IMR-90 (cell line): ENCODE measurements at regions not wholly inside any gene's neighbourhood (a gene's known extent, or its start where the extent isn't known, plus 50 kb on each side); places are given as distances from the start of the nearest gene placed in this dataset.

Source experiments
- ATAC-seq: fragments of 200-7000 bp; cut with Tn5 transposase; 2 replicates; pipeline ENCODE4 v1.9.1; 2020; ENCODE audit warnings: low read depth, mild to moderate bottlenecking, moderate library complexity
- BruUV-seq: library from RNA; stranded (reverse); fragments of 400-500 nt; replicated peaks from 2 replicates; lab custom pipeline; 2021; lab: Mats Ljungman, UMichigan
- CTCF ChIA-PET: fragments of 300-600 bp; formaldehyde crosslinking; extraction: SDS; loops from one replicate; lab custom pipeline; 2021; ENCODE audit warnings: antibody characterized with exemption; lab: Yijun Ruan, JAX
- POLR2A ChIA-PET: fragments of 300-600 bp; sonication (Branson Sonifier 250); formaldehyde crosslinking; loops from one replicate; lab custom pipeline; 2022; ENCODE audit warnings: antibody characterized with exemption; ENCODE audit not compliant: unreplicated experiment; lab: Charles Lee
- DNase-seq: peaks from one replicate; pipeline ENCODE4 v3.0.0; 2013
- H2AFZ ChIP-seq: replicated peaks from 2 replicates; pipeline ENCODE3; 2013; ENCODE audit warnings: low read length, mild to moderate bottlenecking; ENCODE audit not compliant: poor library complexity
- H2AK5ac ChIP-seq: 2 replicates; pipeline ENCODE4 v1.6.1; 2013; ENCODE audit warnings: low read depth, low read length, inconsistent platforms
- H2AK9ac ChIP-seq: replicated peaks from 2 replicates; pipeline ENCODE3; 2013; ENCODE audit warnings: mild to moderate bottlenecking, low read depth, low read length, moderate library complexity; ENCODE audit not compliant: poor library complexity
- H2BK120ac ChIP-seq: 2 replicates; pipeline ENCODE4 v1.6.1; 2013; ENCODE audit warnings: low read depth, low read length, inconsistent platforms
- H2BK15ac ChIP-seq: 3 replicates; pipeline ENCODE4 v1.6.1; 2013; ENCODE audit warnings: low read depth, low read length, inconsistent platforms
- H2BK20ac ChIP-seq: 2 replicates; pipeline ENCODE4 v1.6.1; 2013; ENCODE audit warnings: low read depth, mild to moderate bottlenecking, inconsistent platforms, low read length, moderate library complexity
- H2BK5ac ChIP-seq: 2 replicates; pipeline ENCODE4 v1.6.1; 2013; ENCODE audit warnings: mild to moderate bottlenecking, low read depth, low read length, inconsistent platforms; ENCODE audit not compliant: poor library complexity, severe bottlenecking
- H3K14ac ChIP-seq: replicated peaks from 2 replicates; pipeline ENCODE4 v1.6.1; 2013; ENCODE audit warnings: low read depth, low read length, inconsistent platforms
- H3K18ac ChIP-seq: 2 replicates; pipeline ENCODE4 v1.6.1; 2013; ENCODE audit warnings: low read depth, low read length, control low read depth
- H3K23ac ChIP-seq: 2 replicates; pipeline ENCODE4 v1.6.1; 2013; ENCODE audit warnings: low read depth, low read length, inconsistent platforms
- H3K27ac ChIP-seq: 2 replicates; pipeline ENCODE4 v1.5.1; 2013; ENCODE audit warnings: mild to moderate bottlenecking, control low read depth, low read length; ENCODE audit not compliant: insufficient read depth
- H3K27me3 ChIP-seq: 2 replicates; pipeline ENCODE4 v1.6.1; 2013; ENCODE audit warnings: low read length; ENCODE audit not compliant: control insufficient read depth, insufficient read depth
- H3K36me3 ChIP-seq: 2 replicates; pipeline ENCODE4 v1.6.1; 2013; ENCODE audit warnings: low read length, mixed read lengths; ENCODE audit not compliant: control insufficient read depth, insufficient read depth
- H3K4ac ChIP-seq: 2 replicates; pipeline ENCODE4 v1.6.1; 2013; ENCODE audit warnings: low read depth, low read length, inconsistent platforms
- H3K4me1 ChIP-seq: 2 replicates; pipeline ENCODE4 v1.6.1; 2013; ENCODE audit warnings: low read length, mixed read lengths; ENCODE audit not compliant: control insufficient read depth, insufficient read depth
- H3K4me2 ChIP-seq: 2 replicates; pipeline ENCODE4 v1.6.1; 2013; ENCODE audit warnings: low read depth, mild to moderate bottlenecking, control low read depth, low read length, moderate library complexity
- H3K4me3 ChIP-seq: 2 replicates; pipeline ENCODE4 v1.5.1; 2013; ENCODE audit warnings: low read depth, mild to moderate bottlenecking, control low read depth, low read length, moderate library complexity; ENCODE audit not compliant: insufficient read depth
- H3K56ac ChIP-seq: 2 replicates; pipeline ENCODE4 v1.6.1; 2013; ENCODE audit warnings: low read length, inconsistent platforms; ENCODE audit not compliant: insufficient read depth; ENCODE audit errors: extremely low read depth
- H3K79me1 ChIP-seq, 2 experiments: 2 replicates each; pipeline ENCODE4 v1.6.1; 2013; ENCODE audit warnings: low read length in 2 of 2, inconsistent platforms in 1 of 2, low read depth in 1 of 2
- H3K9ac ChIP-seq: 2 replicates; pipeline ENCODE4 v1.6.1; 2013; ENCODE audit warnings: low read depth, low read length, control low read depth
- H3K9me1 ChIP-seq: 2 replicates; pipeline ENCODE4 v1.6.1; 2013; ENCODE audit warnings: low read length, inconsistent platforms; ENCODE audit not compliant: insufficient read depth
- H3K9me3 ChIP-seq: 2 replicates; pipeline ENCODE4 v1.6.1; 2013; ENCODE audit warnings: low read length; ENCODE audit not compliant: control insufficient read depth, insufficient read depth
- H4K20me1 ChIP-seq: 2 replicates; pipeline ENCODE4 v1.6.1; 2013; ENCODE audit warnings: low read length, inconsistent platforms; ENCODE audit not compliant: insufficient read depth
- H4K5ac ChIP-seq: 2 replicates; pipeline ENCODE4 v1.6.1; 2013; ENCODE audit warnings: mild to moderate bottlenecking, low read depth, low read length, control low read depth
- H4K8ac ChIP-seq, 2 experiments: 2 replicates each; pipeline ENCODE4 v1.6.1; 2013; ENCODE audit warnings: low read depth in 2 of 2, low read length in 2 of 2, control low read depth in 1 of 2, inconsistent platforms in 1 of 2
- H4K91ac ChIP-seq: 2 replicates; pipeline ENCODE4 v1.6.1; 2013; ENCODE audit warnings: low read depth, low read length, inconsistent platforms; ENCODE audit not compliant: insufficient read depth
- BHLHE40 ChIP-seq: fragments of 150-350 bp; IDR thresholded peaks from 2 replicates; pipeline ENCODE4 v1.6.1; 2016; ENCODE audit warnings: mild to moderate bottlenecking, low read depth, low read length
- CEBPB ChIP-seq: IDR thresholded peaks from 2 replicates; pipeline ENCODE4 v1.6.1; 2012; ENCODE audit warnings: low read depth, low read length, improper control_type of control experiment
- CHD1 ChIP-seq: IDR thresholded peaks from 2 replicates; pipeline ENCODE4 v1.6.1; 2012; ENCODE audit warnings: low read depth, low read length, improper control_type of control experiment
- ELK1 ChIP-seq: fragments of 150-350 bp; IDR thresholded peaks from 2 replicates; pipeline ENCODE4 v1.6.1; 2016; ENCODE audit warnings: low read depth, mild to moderate bottlenecking, low read length, moderate library complexity, borderline replicate concordance
- MAFK ChIP-seq: IDR thresholded peaks from 2 replicates; pipeline ENCODE4 v1.6.1; 2012; ENCODE audit warnings: low read depth, low read length, improper control_type of control experiment
- MXI1 ChIP-seq: IDR thresholded peaks from 2 replicates; pipeline ENCODE4 v1.6.1; 2012; ENCODE audit warnings: low read depth, mild to moderate bottlenecking, low read length, moderate library complexity, borderline replicate concordance
- POLR2A ChIP-seq: IDR thresholded peaks from 2 replicates; pipeline ENCODE4 v1.6.1; 2012; ENCODE audit warnings: mild to moderate bottlenecking, low read depth, low read length
- RAD21 ChIP-seq: IDR thresholded peaks from 2 replicates; pipeline ENCODE4 v1.6.1; 2012; ENCODE audit warnings: low read length, improper control_type of control experiment
- RFX5 ChIP-seq: IDR thresholded peaks from 2 replicates; pipeline ENCODE4 v1.8.0; 2012; ENCODE audit warnings: low read depth, mild to moderate bottlenecking, low read length, moderate library complexity
- SMC3 ChIP-seq: fragments of 150-350 bp; IDR thresholded peaks from 2 replicates; pipeline ENCODE4 v1.6.1; 2016; ENCODE audit warnings: low read depth, mild to moderate bottlenecking, antibody characterized with exemption, low read length, moderate library complexity
- WGBS, 2 experiments: methylation state at CpG; one replicate each; pipeline versions ENCODE4 v1.1.5 to v1.1.7; 2013; ENCODE audit warnings: missing lambda C conversion rate in 2 of 2; ENCODE audit not compliant: insufficient read length in 1 of 2; ENCODE audit errors: extremely low coverage in 2 of 2; 5-methylcytosine and 5-hydroxymethylcytosine counted together
- dilution Hi-C: fragments of 300-500 bp; cut with HindIII; formaldehyde crosslinking; loops from one replicate; pipeline ENCODE4 v1.14.3; 2018; ENCODE audit warnings: low sequenced_read_pairs; ENCODE audit not compliant: unreplicated experiment
- in situ Hi-C: fragments of 300-500 bp; cut with MboI; formaldehyde crosslinking; loops from 3 replicates; pipeline ENCODE4 v1.14.3; 2019; ENCODE audit warnings: low sequenced_read_pairs, inconsistent platforms, mixed read lengths
- intact Hi-C: fragments of 100-400 bp; cut with micrococcal nuclease; formaldehyde crosslinking; loops from 2 replicates; pipeline ENCODE4 v1.10.0; 2022

- no peak overlapping the region for H2BK20ac ChIP-seq
- no peak overlapping the region for H2BK5ac ChIP-seq
- no peak overlapping the region for H3K14ac ChIP-seq
- no peak overlapping the region for H3K27ac ChIP-seq
- WGBS, 2 experiments: 100% methylated on average over 3 of the region's 7 CpGs; no CpG with 5 or more reads in 1 of the 2 experiments
- no peak overlapping the region for H3K4ac ChIP-seq
- no peak overlapping the region for H2BK120ac ChIP-seq
- in situ Hi-C loops: no loop called here
- intact Hi-C loops: no loop called here
- H2AFZ ChIP-seq: no peak overlapping the region
- peaks cover 18 to 25% of the 10 kb centered on the region in 2 experiments for H3K79me1 ChIP-seq
- H3K36me3 ChIP-seq: no peaks in the 10 kb centered on the region
- no peak for TF ChIP-seq MAFK
- TF ChIP-seq MXI1: no peak
- no peak for TF ChIP-seq POLR2A
- TF ChIP-seq CEBPB: no peak
- TF ChIP-seq BHLHE40: no peak
- no peak for TF ChIP-seq RAD21
- TF ChIP-seq CHD1: no peak
- TF ChIP-seq SMC3: no peak
- TF ChIP-seq RFX5: no peak
- TF ChIP-seq ELK1: no peak
- no peak for ATAC-seq
- no TSS peak for BruUV-seq
- no peak overlapping the region for H4K8ac ChIP-seq
- H4K91ac ChIP-seq: no peak overlapping the region
- H4K5ac ChIP-seq: no peak overlapping the region
- H2AK9ac ChIP-seq: no peak overlapping the region
- dilution Hi-C loops: no loop called here
- no peaks in the 10 kb centered on the region for H4K20me1 ChIP-seq
- H3K18ac ChIP-seq: no peak overlapping the region
- H3K9ac ChIP-seq: no peak overlapping the region
- H3K4me1 ChIP-seq: no peaks in the 10 kb centered on the region
- H3K23ac ChIP-seq: no peak overlapping the region
- H3K9me1 ChIP-seq: no peaks in the 10 kb centered on the region
- ChIA-PET CTCF (interaction anchor here (0.7 kb wide), 1 partner anchor 1985 kb away, joined by 3 read pairs; no protein-coding TSS in a partner anchor), POLR2A (no interaction called here)
- no peak overlapping the region for H3K56ac ChIP-seq
- no peak overlapping the region for H3K4me3 ChIP-seq
- no peak for DNase-seq
- H3K27me3 ChIP-seq: no peaks in the 10 kb centered on the region
- H2BK15ac ChIP-seq: no peak overlapping the region
- no peak overlapping the region for H2AK5ac ChIP-seq
- no peaks in the 10 kb centered on the region for H3K9me3 ChIP-seq
- H3K4me2 ChIP-seq: no peak overlapping the region
Observed at GRCh38 chr2:144328938-144329337, 191.0 kb downstream of the ZEB2 start.
